Vagina (tissue), 2 donors: ENCODE measurements at regions not wholly inside any gene's neighbourhood (a gene's known extent, or its start where the extent isn't known, plus 50 kb on each side); places are given as distances from the start of the nearest gene placed in this dataset.

Experiments used
- CTCF ChIP-seq, 3 experiments: fragments of 450-650 bp in 2 of 3; fragments of 200-600 bp in 1 of 3; sonication (generic) in 1 of 3; IDR thresholded peaks; one replicate each; pipeline ENCODE4 v1.5.1; 2017 to 2019; ENCODE audit warnings: antibody characterized with exemption in 3 of 3, mild to moderate bottlenecking in 2 of 3, moderate library complexity in 2 of 3
- POLR2A ChIP-seq, 2 donors: fragments of 450-650 bp; IDR thresholded peaks; one replicate each; pipeline ENCODE4 v1.6.1; 2017; ENCODE audit warnings: antibody characterized with exemption in 2 of 2, mild to moderate bottlenecking in 2 of 2, moderate library complexity in 2 of 2
- POLR2AphosphoS5 ChIP-seq, 2 donors: sonication (generic); formaldehyde crosslinking; IDR thresholded peaks; one replicate each; pipeline ENCODE4 v1.9.0; 2017; ENCODE audit warnings: antibody characterized with exemption in 2 of 2, mild to moderate bottlenecking in 2 of 2, low read depth in 1 of 2; ENCODE audit not compliant: insufficient read depth in 1 of 2

GRCh38 chr12:33710548-33710947, 270.9 kb upstream of the SYT10 start:
- TF ChIP-seq CTCF (IDR thresholded peaks at IDR 0.05) (no peak), POLR2AphosphoS5 (IDR thresholded peaks at IDR 0.05; ENCODE audit: insufficient read depth in 1 of 2, low read depth in 1 of 2) (no peak), POLR2A (IDR thresholded peaks at IDR 0.05) (no peak)
